ENCODE measurements at regions not wholly inside any gene's neighbourhood (a gene's known extent, or its start where the extent isn't known, plus 50 kb on each side); places are given as distances from the start of the nearest gene placed in this dataset.

GRCh38 chr3:30307372-30307950, 298.9 kb upstream of the TGFBR2 start:
- no peaks in the 10 kb centered on the region for H3K9me3 ChIP-seq
- H3K27me3 ChIP-seq, result no peaks in the 10 kb centered on the region
- intact Hi-C loops (cut with DNase I), result no loop called here
- no peaks in the 10 kb centered on the region for H3K4me1 ChIP-seq
- H3K27ac ChIP-seq, result no peak overlapping the region
- H3K36me3 ChIP-seq, result no peaks in the 10 kb centered on the region
- no peak overlapping the region for H3K4me3 ChIP-seq (replicated peaks in 1 of 3)
- no peak for TF ChIP-seq POLR2A (IDR thresholded peaks at IDR 0.05)
- TF ChIP-seq CTCF (IDR thresholded peaks at IDR 0.05), result no peak
- no peak for DNase-seq

DNA sequence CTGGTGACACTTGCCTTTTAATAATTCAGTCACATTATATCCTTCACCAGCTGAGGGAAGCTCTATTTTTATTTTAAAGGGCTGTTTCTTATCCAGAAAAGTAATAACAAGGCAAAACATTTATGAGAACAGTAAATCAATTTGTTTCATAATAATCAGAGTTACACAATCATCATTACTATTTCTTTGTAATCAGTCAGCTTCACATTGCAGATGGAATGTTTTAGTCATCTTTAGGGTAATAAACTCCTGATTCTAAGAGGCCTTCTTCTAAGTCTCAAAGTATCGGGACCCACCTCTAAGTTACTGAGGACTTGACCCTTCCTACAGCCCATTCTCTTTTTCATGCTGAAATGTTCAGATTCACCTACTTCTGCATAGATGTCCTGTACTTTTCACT, 298.3 kb upstream of the TGFBR2 start:
- no peak for DNase-seq
- Histone ChIP-seq H3K4me3 (replicated peaks in 1 of 3) (no peak overlapping the region), H3K9me3 (no peaks in the 10 kb centered on the region), H3K4me1 (no peaks in the 10 kb centered on the region), H3K36me3 (no peaks in the 10 kb centered on the region), H3K27ac (no peak overlapping the region), H3K27me3 (no peaks in the 10 kb centered on the region)
- TF ChIP-seq POLR2A (IDR thresholded peaks at IDR 0.05) (no peak), CTCF (IDR thresholded peaks at IDR 0.05) (no peak)
- intact Hi-C loops (cut with DNase I), result no loop called here
- WGBS, 2 donors, result 90 to 93% methylated on average over 1 of the region's 1 CpG

GRCh38 chr3:30309961-30310954, 296.1 kb upstream of the TGFBR2 start:
- Histone ChIP-seq H3K27ac (no peak overlapping the region), H3K27me3 (no peaks in the 10 kb centered on the region), H3K4me1 (no peaks in the 10 kb centered on the region), H3K9me3 (no peaks in the 10 kb centered on the region), H3K4me3 (replicated peaks in 1 of 3) (no peak overlapping the region), H3K36me3 (no peaks in the 10 kb centered on the region)
- intact Hi-C loops (cut with DNase I), result no loop called here
- no peak for DNase-seq
- TF ChIP-seq POLR2A (IDR thresholded peaks at IDR 0.05) (no peak), CTCF (IDR thresholded peaks at IDR 0.05) (no peak)
- WGBS, 2 donors, result 73 to 87% methylated on average over 2 of the region's 2 CpGs

DNA sequence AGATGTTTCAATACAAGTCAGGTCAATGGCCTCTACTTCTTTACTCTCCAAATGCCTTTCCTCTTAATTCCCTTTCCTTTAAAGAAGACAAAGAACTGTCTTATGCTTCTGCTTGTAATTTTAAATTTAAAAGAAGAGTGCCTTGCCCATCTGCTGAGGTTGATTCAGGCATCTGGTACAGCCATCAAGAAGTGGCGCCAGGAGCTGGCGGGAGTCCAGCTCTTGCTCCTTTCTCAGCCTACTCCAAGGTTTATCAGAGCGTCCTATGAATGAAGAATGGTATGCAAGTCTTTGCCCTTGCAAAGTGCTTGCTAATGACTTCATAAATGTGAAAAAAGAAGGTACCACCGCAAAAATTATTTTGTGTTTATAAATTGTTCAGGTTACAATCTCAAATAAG, 294.6 kb upstream of the TGFBR2 start:
- intact Hi-C loops (cut with DNase I), result no loop called here
- Histone ChIP-seq H3K4me3 (replicated peaks in 1 of 3) (no peak overlapping the region), H3K36me3 (no peaks in the 10 kb centered on the region), H3K4me1 (no peaks in the 10 kb centered on the region), H3K27me3 (no peaks in the 10 kb centered on the region), H3K27ac (no peak overlapping the region), H3K9me3 (no peaks in the 10 kb centered on the region)
- TF ChIP-seq CTCF (IDR thresholded peaks at IDR 0.05) (no peak), POLR2A (IDR thresholded peaks at IDR 0.05) (no peak)
- 39 to 44% methylated on average over 4 of the region's 4 CpGs for WGBS, 2 donors
- DNase-seq, result peak; percentile 95

- Histone ChIP-seq H3K27me3 (no peaks in the 10 kb centered on the region), H3K4me3 (replicated peaks in 1 of 3) (no peak overlapping the region), H3K36me3 (no peaks in the 10 kb centered on the region), H3K27ac (no peak overlapping the region), H3K9me3 (no peaks in the 10 kb centered on the region), H3K4me1 (no peaks in the 10 kb centered on the region)
- no peak for TF ChIP-seq CTCF (IDR thresholded peaks at IDR 0.05)
- no peak for TF ChIP-seq POLR2A (IDR thresholded peaks at IDR 0.05)
- DNase-seq, result no peak
- WGBS, 2 donors, result 100% methylated on average over 2 of the region's 2 CpGs
- intact Hi-C loops (cut with DNase I), result no loop called here
These were observed 292.6 kb upstream of the TGFBR2 start for GRCh38 chr3:30313840-30314239.
